ENCODE measurements at regions not wholly inside any gene's neighbourhood (a gene's known extent, or its start where the extent isn't known, plus 50 kb on each side); places are given as distances from the start of the nearest gene placed in this dataset.

- FAIRE-seq, result no peak
- Histone ChIP-seq H3K79me2 (ENCODE audit: control insufficient read depth, insufficient read depth, low read length) (no peaks in the 10 kb centered on the region), H3K27me3 (replicated peaks in 1 of 2; ENCODE audit: control insufficient read depth in 2 of 2, insufficient read depth in 2 of 2, low read length in 1 of 2) (no peaks in the 10 kb centered on the region), H3K4me2 (ENCODE audit: control insufficient read depth, insufficient read depth) (no peak overlapping the region), H3K27ac (ENCODE audit: control insufficient read depth, insufficient read depth) (no peak overlapping the region), H3K9ac (ENCODE audit: control insufficient read depth, insufficient read depth, low read length) (no peak overlapping the region), H4K20me1 (ENCODE audit: control insufficient read depth, insufficient read depth) (no peaks in the 10 kb centered on the region), H3K9me3 (replicated peaks; ENCODE audit: control insufficient read depth, insufficient read depth, low read length) (no peaks in the 10 kb centered on the region), H3K36me3 (ENCODE audit: control insufficient read depth in 2 of 2, insufficient read depth in 2 of 2, low read length in 1 of 2) (no peaks in the 10 kb centered on the region), H3K4me3 (no peak overlapping the region), H2AFZ (ENCODE audit: control insufficient read depth, low read depth, low read length) (no peak overlapping the region), H3K4me1 (ENCODE audit: control insufficient read depth, insufficient read depth, low read length) (no peaks in the 10 kb centered on the region)
- CTCF ChIA-PET, result interaction anchor here (0.7 kb wide), 1 partner anchor 849 kb away, joined by 4 read pairs; no protein-coding TSS in a partner anchor
- SMC1A ChIA-PET (ENCODE audit: uncharacterized antibody, unreplicated experiment), result interaction anchor here (0.7 kb wide), 1 partner anchor 473 kb away, joined by 3 read pairs; no protein-coding TSS in a partner anchor
- in situ Hi-C loops (cut with MboI) (no loop called here), intact Hi-C loops (cut with micrococcal nuclease; ENCODE audit: unreplicated experiment) (no loop called here)
- no peak for ATAC-seq
- RAD21 ChIA-PET (ENCODE audit: unreplicated experiment), result no interaction called here
- 0% methylated on average over 1 of the region's 1 CpG for WGBS (ENCODE audit: insufficient coverage, insufficient replicate concordance, low lambda C conversion rate, missing lambda C conversion rate)
- POLR2A ChIA-PET, result interaction anchor here (0.6 kb wide), 1 partner anchor 1935 kb away, joined by 3 read pairs; no protein-coding TSS in a partner anchor
- BruUV-seq (replicated peaks), result no TSS peak
- no peak for DNase-seq (ENCODE audit: low read depth, low spot score)
- TF ChIP-seq IRF5 (IDR thresholded peaks at IDR 0.05; ENCODE audit: borderline replicate concordance) (no peak), NFYA (IDR thresholded peaks at IDR 0.05; ENCODE audit: borderline replicate concordance, low read depth, low read length) (no peak), PAX8 (IDR thresholded peaks at IDR 0.05) (no peak), SMARCA5 (IDR thresholded peaks at IDR 0.05) (no peak), TCF12 (IDR thresholded peaks at IDR 0.05; ENCODE audit: low read depth, low read length) (no peak), TAF1 (IDR thresholded peaks at IDR 0.05; ENCODE audit: borderline replicate concordance, low read depth, low read length) (no peak), MAX (IDR thresholded peaks at IDR 0.05; ENCODE audit: low read depth, low read length) (no peak), BMI1 (IDR thresholded peaks at IDR 0.05; ENCODE audit: borderline replicate concordance) (no peak)
- TF ChIP-seq, protein P1, sequence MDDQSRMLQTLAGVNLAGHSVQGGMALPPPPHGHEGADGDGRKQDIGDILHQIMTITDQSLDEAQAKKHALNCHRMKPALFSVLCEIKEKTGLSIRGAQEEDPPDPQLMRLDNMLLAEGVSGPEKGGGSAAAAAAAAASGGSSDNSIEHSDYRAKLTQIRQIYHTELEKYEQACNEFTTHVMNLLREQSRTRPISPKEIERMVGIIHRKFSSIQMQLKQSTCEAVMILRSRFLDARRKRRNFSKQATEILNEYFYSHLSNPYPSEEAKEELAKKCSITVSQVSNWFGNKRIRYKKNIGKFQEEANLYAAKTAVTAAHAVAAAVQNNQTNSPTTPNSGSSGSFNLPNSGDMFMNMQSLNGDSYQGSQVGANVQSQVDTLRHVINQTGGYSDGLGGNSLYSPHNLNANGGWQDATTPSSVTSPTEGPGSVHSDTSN (IDR thresholded peaks at IDR 0.05; ENCODE audit: insufficient replicate concordance, low read depth, low read length), result no peak
- TF ChIP-seq, protein P2, sequence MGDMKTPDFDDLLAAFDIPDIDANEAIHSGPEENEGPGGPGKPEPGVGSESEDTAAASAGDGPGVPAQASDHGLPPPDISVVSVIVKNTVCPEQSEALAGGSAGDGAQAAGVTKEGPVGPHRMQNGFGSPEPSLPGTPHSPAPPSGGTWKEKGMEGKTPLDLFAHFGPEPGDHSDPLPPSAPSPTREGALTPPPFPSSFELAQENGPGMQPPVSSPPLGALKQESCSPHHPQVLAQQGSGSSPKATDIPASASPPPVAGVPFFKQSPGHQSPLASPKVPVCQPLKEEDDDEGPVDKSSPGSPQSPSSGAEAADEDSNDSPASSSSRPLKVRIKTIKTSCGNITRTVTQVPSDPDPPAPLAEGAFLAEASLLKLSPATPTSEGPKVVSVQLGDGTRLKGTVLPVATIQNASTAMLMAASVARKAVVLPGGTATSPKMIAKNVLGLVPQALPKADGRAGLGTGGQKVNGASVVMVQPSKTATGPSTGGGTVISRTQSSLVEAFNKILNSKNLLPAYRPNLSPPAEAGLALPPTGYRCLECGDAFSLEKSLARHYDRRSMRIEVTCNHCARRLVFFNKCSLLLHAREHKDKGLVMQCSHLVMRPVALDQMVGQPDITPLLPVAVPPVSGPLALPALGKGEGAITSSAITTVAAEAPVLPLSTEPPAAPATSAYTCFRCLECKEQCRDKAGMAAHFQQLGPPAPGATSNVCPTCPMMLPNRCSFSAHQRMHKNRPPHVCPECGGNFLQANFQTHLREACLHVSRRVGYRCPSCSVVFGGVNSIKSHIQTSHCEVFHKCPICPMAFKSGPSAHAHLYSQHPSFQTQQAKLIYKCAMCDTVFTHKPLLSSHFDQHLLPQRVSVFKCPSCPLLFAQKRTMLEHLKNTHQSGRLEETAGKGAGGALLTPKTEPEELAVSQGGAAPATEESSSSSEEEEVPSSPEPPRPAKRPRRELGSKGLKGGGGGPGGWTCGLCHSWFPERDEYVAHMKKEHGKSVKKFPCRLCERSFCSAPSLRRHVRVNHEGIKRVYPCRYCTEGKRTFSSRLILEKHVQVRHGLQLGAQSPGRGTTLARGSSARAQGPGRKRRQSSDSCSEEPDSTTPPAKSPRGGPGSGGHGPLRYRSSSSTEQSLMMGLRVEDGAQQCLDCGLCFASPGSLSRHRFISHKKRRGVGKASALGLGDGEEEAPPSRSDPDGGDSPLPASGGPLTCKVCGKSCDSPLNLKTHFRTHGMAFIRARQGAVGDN (IDR thresholded peaks at IDR 0.05), result no peak
- TF ChIP-seq, protein P3, sequence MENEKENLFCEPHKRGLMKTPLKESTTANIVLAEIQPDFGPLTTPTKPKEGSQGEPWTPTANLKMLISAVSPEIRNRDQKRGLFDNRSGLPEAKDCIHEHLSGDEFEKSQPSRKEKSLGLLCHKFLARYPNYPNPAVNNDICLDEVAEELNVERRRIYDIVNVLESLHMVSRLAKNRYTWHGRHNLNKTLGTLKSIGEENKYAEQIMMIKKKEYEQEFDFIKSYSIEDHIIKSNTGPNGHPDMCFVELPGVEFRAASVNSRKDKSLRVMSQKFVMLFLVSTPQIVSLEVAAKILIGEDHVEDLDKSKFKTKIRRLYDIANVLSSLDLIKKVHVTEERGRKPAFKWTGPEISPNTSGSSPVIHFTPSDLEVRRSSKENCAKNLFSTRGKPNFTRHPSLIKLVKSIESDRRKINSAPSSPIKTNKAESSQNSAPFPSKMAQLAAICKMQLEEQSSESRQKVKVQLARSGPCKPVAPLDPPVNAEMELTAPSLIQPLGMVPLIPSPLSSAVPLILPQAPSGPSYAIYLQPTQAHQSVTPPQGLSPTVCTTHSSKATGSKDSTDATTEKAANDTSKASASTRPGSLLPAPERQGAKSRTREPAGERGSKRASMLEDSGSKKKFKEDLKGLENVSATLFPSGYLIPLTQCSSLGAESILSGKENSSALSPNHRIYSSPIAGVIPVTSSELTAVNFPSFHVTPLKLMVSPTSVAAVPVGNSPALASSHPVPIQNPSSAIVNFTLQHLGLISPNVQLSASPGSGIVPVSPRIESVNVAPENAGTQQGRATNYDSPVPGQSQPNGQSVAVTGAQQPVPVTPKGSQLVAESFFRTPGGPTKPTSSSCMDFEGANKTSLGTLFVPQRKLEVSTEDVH (IDR thresholded peaks at IDR 0.05; ENCODE audit: low read depth, partially characterized antibody), result no peak
- TF ChIP-seq, protein P4, sequence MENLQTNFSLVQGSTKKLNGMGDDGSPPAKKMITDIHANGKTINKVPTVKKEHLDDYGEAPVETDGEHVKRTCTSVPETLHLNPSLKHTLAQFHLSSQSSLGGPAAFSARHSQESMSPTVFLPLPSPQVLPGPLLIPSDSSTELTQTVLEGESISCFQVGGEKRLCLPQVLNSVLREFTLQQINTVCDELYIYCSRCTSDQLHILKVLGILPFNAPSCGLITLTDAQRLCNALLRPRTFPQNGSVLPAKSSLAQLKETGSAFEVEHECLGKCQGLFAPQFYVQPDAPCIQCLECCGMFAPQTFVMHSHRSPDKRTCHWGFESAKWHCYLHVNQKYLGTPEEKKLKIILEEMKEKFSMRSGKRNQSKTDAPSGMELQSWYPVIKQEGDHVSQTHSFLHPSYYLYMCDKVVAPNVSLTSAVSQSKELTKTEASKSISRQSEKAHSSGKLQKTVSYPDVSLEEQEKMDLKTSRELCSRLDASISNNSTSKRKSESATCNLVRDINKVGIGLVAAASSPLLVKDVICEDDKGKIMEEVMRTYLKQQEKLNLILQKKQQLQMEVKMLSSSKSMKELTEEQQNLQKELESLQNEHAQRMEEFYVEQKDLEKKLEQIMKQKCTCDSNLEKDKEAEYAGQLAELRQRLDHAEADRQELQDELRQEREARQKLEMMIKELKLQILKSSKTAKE (IDR thresholded peaks at IDR 0.05; ENCODE audit: low read depth, poor library complexity, severe bottlenecking), result no peak
These were observed 281.0 kb upstream of the DAB1 start for GRCh38 chr1:57704811-57705210.

Measured in GM12878 (cell line).